GM23338 (cell line): ENCODE measurements at regions not wholly inside any gene's neighbourhood (a gene's known extent, or its start where the extent isn't known, plus 50 kb on each side); places are given as distances from the start of the nearest gene placed in this dataset.

Experiments
- ATAC-seq: fragments of 200-7000 bp; cut with Tn5 transposase; 3 replicates; pipeline ENCODE4 v1.9.1; 2020
- DNase-seq: peaks from one replicate; pipeline ENCODE4 v3.0.0-alpha.2; 2015; ENCODE audit warnings: low spot score
- H2AFZ ChIP-seq: fragments of 200-600 bp; sonication (generic); 2 replicates; pipeline ENCODE4 v1.8.0; 2016; ENCODE audit warnings: antibody characterized with exemption, mild to moderate bottlenecking, moderate library complexity
- H3F3A ChIP-seq: fragments of 200-600 bp; sonication (generic); replicated peaks from 2 replicates; pipeline ENCODE4 v1.8.0; 2017; ENCODE audit warnings: antibody characterized with exemption, mixed run types, low read depth
- H3K27ac ChIP-seq: fragments of 200-600 bp; sonication (generic); 2 replicates; pipeline ENCODE4 v1.6.1; 2016; ENCODE audit warnings: low read depth
- H3K27me3 ChIP-seq: fragments of 200-600 bp; sonication (generic); 2 replicates; pipeline ENCODE4 v1.8.0; 2016; ENCODE audit warnings: mild to moderate bottlenecking, mixed run types, moderate library complexity; ENCODE audit not compliant: insufficient read depth
- H3K36me3 ChIP-seq: fragments of 200-600 bp; sonication (generic); 2 replicates; pipeline ENCODE4 v1.8.0; 2016; ENCODE audit warnings: mild to moderate bottlenecking; ENCODE audit not compliant: insufficient read depth
- H3K4me1 ChIP-seq: fragments of 200-600 bp; sonication (generic); 2 replicates; pipeline ENCODE4 v1.8.0; 2016; ENCODE audit warnings: mild to moderate bottlenecking, moderate library complexity; ENCODE audit not compliant: insufficient read depth
- H3K4me2 ChIP-seq: fragments of 200-600 bp; sonication (generic); 2 replicates; pipeline ENCODE4 v1.7.1; 2017; ENCODE audit warnings: mixed run types
- H3K4me3 ChIP-seq: fragments of 200-600 bp; sonication (generic); 2 replicates; pipeline ENCODE4 v1.6.1; 2016; ENCODE audit warnings: mixed run types
- H3K79me2 ChIP-seq: fragments of 200-600 bp; sonication (generic); replicated peaks from 2 replicates; pipeline ENCODE4 v1.8.0; 2017; ENCODE audit warnings: mild to moderate bottlenecking; ENCODE audit not compliant: insufficient read depth
- H3K9me2 ChIP-seq: fragments of 200-600 bp; sonication (generic); 2 replicates; pipeline ENCODE4 v1.8.0; 2017; ENCODE audit not compliant: insufficient read depth
- H4K20me1 ChIP-seq: fragments of 200-600 bp; sonication (generic); replicated peaks from 2 replicates; pipeline ENCODE4 v1.8.0; 2017; ENCODE audit warnings: mild to moderate bottlenecking; ENCODE audit not compliant: insufficient read depth
- H3K27ac Mint-ChIP-seq: 2 replicates; pipeline ENCODE4 v1.8.0; 2020; ENCODE audit warnings: inconsistent platforms, mild to moderate bottlenecking, moderate library complexity, mixed read lengths
- H3K27me3 Mint-ChIP-seq: 3 replicates; pipeline ENCODE4 v1.8.0; 2022; ENCODE audit warnings: low read depth, mild to moderate bottlenecking, moderate library complexity, mixed read lengths, inconsistent platforms; ENCODE audit not compliant: insufficient read depth, poor library complexity
- H3K36me3 Mint-ChIP-seq: 3 replicates; pipeline ENCODE4 v1.8.0; 2021; ENCODE audit warnings: low read depth, mild to moderate bottlenecking, inconsistent platforms, moderate library complexity, mixed read lengths
- H3K4me1 Mint-ChIP-seq: 3 replicates; pipeline ENCODE4 v1.8.0; 2020; ENCODE audit warnings: mild to moderate bottlenecking, inconsistent platforms, mixed read lengths
- H3K4me3 Mint-ChIP-seq: 3 replicates; pipeline ENCODE4 v1.8.0; 2021; ENCODE audit warnings: moderate library complexity, mild to moderate bottlenecking, inconsistent platforms, mixed read lengths
- H3K9me3 Mint-ChIP-seq: 3 replicates; pipeline ENCODE4 v1.8.0; 2020; ENCODE audit warnings: moderate library complexity, mild to moderate bottlenecking, inconsistent platforms, mixed read lengths
- CREB1 ChIP-seq: fragments of 250-450 bp; sonication (Bioruptor Pico); IDR thresholded peaks from 2 replicates; pipeline ENCODE4 v1.5.0; 2020; ENCODE audit warnings: low read depth, mild to moderate bottlenecking, moderate library complexity
- EZH2 ChIP-seq: fragments of 200-600 bp; sonication (generic); IDR thresholded peaks from one replicate; pipeline ENCODE4 v1.8.0; 2017; ENCODE audit warnings: antibody characterized with exemption, mild to moderate bottlenecking, low read depth; ENCODE audit not compliant: unreplicated experiment
- EZH2phosphoT487 ChIP-seq: fragments of 200-600 bp; sonication (generic); IDR thresholded peaks from one replicate; pipeline ENCODE4 v1.8.1; 2018; ENCODE audit warnings: antibody characterized with exemption; ENCODE audit not compliant: unreplicated experiment
- JUNB ChIP-seq: IDR thresholded peaks from one replicate; pipeline ENCODE4 v1.6.1; 2016; ENCODE audit warnings: antibody characterized with exemption; ENCODE audit not compliant: unreplicated experiment
- NANOG ChIP-seq: IDR thresholded peaks from 2 replicates; pipeline ENCODE4 v1.6.1; 2016; ENCODE audit warnings: antibody characterized with exemption, borderline replicate concordance
- REST ChIP-seq: IDR thresholded peaks from one replicate; pipeline ENCODE4 v1.6.1; 2018; ENCODE audit warnings: antibody characterized with exemption; ENCODE audit not compliant: unreplicated experiment
- STAT1 ChIP-seq: IDR thresholded peaks from one replicate; pipeline ENCODE4 v1.6.1; 2016; ENCODE audit warnings: antibody characterized with exemption; ENCODE audit not compliant: unreplicated experiment
- ZNF114 ChIP-seq: fragments of 250-450 bp; sonication (Bioruptor Pico); IDR thresholded peaks from 2 replicates; pipeline ENCODE4 v1.5.0; 2020; ENCODE audit warnings: mild to moderate bottlenecking, moderate library complexity
- ZNF331 ChIP-seq: fragments of 250-450 bp; sonication (Bioruptor Pico); IDR thresholded peaks from 2 replicates; pipeline ENCODE4 v1.5.0; 2020; ENCODE audit warnings: low read depth, mild to moderate bottlenecking, moderate library complexity
- ZNF462 ChIP-seq: fragments of 250-450 bp; sonication (Bioruptor Pico); IDR thresholded peaks from 2 replicates; pipeline ENCODE4 v1.5.0; 2020; ENCODE audit warnings: mild to moderate bottlenecking, moderate library complexity

GRCh38 chr7:41878309-41879295 lies 175.7 kb upstream of the INHBA start:
- H3K4me3 Mint-ChIP-seq = no peak overlapping the region
- Histone ChIP-seq H3K27ac (no peak overlapping the region), H3K4me3 (no peak overlapping the region), H3K4me2 (no peak overlapping the region), H4K20me1 (no peaks in the 10 kb centered on the region), H3K79me2 (no peaks in the 10 kb centered on the region), H3F3A (no peaks in the 10 kb centered on the region), H3K9me2 (peaks cover 16% of the 10 kb centered on the region), H3K4me1 (peaks cover 4% of the 10 kb centered on the region; the same call in 1 of the 2 replicates), H2AFZ (no peak overlapping the region), H3K27me3 (no peaks in the 10 kb centered on the region), H3K36me3 (no peaks in the 10 kb centered on the region; the same call in 1 of the 2 replicates)
- H3K4me1 Mint-ChIP-seq = peaks cover 6% of the 10 kb centered on the region; the same call in 2 of the 3 replicates
- TF ChIP-seq EZH2 (no peak), ZNF331 (CRISPR knock-in tag) (no peak), ZNF114 (CRISPR knock-in tag) (no peak), CREB1 (no peak), NANOG (no peak), EZH2phosphoT487 (no peak), STAT1 (no peak), ZNF462 (CRISPR knock-in tag) (no peak), REST (no peak), JUNB (no peak)
- no peak overlapping the region for H3K27ac Mint-ChIP-seq
- no peaks in the 10 kb centered on the region for H3K36me3 Mint-ChIP-seq
- peaks cover 1% of the 10 kb centered on the region for H3K27me3 Mint-ChIP-seq
- ATAC-seq = no peak
- DNase-seq = no peak
- H3K9me3 Mint-ChIP-seq = no peaks in the 10 kb centered on the region
